HG03103 (cell line): ENCODE measurements at regions not wholly inside any gene's neighbourhood (a gene's known extent, or its start where the extent isn't known, plus 50 kb on each side); places are given as distances from the start of the nearest gene placed in this dataset.

Source experiments
- ATAC-seq: cut with Tn5 transposase; IDR thresholded peaks from one replicate; pipeline ENCODE4 v1.9.1; 2021; ENCODE audit warnings: low read depth; ENCODE audit not compliant: unreplicated experiment

DNA sequence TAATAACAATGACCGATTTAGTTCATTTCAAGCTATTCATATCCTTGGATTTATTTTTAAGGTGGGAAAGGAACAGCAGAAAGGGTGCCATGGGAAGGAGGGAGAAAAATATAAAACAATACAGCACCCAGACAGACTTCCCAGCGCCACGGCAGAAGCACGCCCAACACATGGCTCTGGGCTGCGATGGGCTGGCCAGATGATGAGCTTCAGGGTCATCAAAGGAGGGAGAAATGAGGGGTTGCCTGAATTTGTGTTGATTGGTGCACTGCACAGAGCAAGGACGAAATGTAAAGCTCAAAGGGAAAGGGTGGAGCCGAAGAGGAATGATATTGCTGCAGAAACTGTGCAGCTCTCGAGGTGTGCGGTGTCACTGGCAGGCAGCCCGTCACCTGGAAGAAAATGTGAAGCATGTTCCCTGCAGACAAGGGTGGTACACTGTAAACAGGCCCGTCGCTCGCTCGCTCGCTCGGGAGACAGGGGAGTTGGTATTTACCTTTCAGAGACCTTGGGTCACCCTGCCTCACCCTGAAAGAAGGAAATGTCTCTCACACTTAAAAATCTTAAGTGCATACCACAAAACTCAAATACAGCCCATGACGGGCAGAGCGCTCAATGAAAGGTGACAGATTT, 195.5 kb upstream of the CTAGE1 start:
- no peak for ATAC-seq

DNA sequence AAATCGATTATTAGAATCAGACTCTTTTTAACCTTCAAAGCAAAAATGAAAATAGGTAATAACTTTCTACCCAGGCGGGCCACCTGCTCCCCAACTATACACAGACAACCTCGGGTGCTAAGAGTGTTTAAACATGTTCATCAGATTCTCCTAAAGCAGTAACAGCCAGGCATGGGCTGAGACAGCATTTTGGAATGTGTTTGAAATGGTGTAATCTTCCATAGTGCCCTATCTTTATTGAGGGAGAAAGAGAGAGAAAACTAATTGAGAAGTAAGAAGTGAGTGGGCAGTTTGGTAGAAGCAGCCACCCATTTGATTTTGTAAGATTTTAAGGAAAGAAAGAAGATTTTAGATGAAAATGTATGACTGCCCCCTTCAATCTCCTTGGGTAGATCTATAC, 196.1 kb upstream of the CTAGE1 start:
- ATAC-seq: no peak

DNA sequence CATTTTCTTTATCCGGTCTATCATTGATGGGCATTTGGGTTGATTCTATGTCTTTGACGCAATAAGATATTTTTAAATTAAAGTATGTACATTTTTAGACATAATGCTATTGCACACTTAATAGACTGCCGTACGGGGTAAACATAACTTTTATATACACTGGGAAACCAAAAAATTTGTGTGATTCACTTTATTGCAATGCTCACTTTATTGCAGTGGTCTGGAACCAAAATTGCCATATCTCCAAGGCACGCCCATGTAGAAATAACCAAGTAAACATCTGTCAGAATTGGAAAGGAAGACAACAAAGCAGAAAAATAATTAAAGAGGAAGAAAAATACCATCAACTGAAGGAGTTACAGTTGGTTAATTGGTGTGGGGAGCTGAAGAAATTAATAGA, 205.8 kb upstream of the CTAGE1 start:
- ATAC-seq: no peak

DNA sequence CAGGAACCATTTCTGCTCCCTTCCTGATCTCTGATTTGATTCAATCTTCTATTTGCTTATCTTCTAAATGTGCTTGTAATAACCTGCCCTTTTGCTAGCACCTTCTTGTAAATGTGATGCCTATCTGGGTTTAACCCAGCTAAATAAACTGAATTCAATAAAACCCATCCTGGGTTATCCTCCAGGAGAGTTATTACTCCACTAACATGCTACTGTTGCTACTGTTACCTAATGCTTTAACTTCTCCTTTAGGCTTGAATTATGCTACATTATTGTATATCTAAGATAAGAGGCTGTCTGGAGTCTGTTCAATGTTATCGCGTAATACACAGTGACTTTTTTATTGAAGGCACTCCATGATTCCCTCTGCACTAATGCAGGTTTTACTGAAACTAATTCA, 206.5 kb upstream of the CTAGE1 start:
- no peak for ATAC-seq

DNA sequence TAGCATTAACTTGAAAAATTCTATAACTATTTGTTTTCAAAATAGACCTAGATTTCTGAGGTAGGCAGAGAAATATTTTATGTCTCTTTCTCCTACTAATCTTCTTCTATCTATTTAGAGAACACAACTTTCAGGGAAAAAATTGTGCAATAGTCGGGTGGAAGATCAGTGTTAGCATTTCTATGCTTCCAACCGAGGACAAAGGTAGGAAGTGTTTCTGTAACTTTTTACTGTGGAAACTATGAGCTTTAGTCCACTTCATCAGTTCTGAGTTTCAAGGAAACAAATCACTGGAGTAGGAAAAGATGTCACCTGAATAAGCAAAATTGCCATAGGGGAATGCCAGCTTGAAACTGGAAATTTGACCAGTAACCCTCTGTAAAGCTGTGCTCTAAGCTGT, 207.7 kb upstream of the CTAGE1 start:
- ATAC-seq: no peak

DNA sequence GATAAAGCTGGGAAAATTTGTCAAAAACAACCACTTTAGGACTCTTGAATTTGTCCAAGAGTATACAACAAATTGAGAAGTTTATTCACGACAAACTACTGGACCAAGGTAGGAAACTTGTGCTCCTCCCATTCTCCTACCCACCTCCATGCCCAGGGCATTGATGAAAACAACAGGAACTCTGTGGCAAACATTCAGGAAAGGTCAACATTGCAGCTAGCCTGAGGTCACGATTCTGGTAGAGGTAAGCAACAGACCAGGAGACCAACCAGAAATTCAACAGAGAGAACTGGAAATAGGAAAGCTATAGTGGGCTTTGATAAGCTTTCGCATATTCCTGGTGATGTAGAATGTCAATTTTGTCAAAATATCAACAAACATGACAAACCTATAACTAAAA, 209.1 kb upstream of the CTAGE1 start:
- no peak for ATAC-seq

DNA sequence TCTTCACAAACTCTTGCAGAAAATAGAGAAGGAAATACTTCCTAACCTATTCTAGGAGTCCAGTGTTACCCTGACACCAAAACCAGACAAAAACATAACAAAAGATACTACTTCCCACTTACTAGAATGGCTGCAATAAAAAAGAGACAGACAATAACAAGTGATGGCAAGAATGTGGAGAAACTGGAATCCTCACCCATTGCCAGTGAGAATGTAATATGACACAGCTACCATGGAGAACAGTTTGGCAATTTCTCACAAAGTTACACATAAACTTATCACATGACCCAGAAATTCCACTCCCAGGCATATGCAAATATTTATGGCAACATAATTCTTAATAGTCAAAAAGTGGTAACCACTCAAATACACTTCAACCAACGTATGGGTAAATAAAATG, 209.8 kb upstream of the CTAGE1 start:
- no peak for ATAC-seq

DNA sequence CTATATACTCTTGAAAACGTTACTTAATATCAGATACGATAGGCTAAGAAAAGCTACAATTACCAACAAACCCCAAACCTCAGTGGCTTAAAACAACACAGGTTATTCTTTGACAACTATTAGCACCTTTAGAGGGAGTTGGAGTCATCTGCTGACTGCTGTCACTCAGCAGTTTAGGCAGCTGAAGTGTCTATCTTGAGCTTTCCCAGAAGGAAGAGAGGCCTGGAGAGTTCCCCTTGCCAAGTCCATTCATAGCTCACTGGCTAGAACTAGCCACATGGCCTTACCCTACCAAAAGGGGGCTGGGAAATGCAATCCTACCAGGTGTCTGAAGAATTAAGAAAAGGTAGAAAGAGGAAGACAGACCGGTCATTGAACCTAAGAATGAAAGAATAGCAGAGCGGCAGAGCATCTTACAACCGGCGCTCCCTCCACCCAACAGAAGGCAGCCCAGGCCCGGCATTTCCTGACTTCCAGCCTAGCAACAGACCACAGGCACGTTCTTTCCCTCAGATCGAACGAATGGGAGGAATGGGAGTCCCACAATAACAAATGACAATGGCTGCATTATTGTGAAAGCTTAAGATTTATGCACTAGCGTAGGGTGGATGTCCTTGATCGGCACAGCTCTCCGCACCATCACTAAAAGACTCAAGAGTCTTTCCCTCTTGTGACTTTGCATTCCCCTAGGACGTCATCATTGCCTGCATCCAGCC, 211.2 kb upstream of the CTAGE1 start:
- ATAC-seq: no peak

DNA sequence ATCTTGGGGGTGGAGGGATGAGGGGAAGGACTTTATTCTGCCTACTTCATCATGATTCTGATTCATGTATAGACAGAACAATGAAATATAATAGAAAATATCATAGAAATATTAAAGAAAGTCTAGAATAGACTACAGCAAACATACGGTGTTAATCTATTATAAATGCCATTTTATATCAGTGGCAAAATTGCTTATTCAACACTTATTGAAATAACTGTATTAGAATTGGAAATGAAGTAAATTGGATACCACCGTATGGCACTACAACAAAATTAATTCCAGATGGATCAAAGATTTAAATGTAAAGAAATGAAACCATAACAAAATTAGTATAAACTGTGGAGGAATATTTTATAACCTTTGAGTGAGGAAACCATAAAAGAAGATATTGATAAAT, 213.3 kb upstream of the CTAGE1 start:
- no peak for ATAC-seq

DNA sequence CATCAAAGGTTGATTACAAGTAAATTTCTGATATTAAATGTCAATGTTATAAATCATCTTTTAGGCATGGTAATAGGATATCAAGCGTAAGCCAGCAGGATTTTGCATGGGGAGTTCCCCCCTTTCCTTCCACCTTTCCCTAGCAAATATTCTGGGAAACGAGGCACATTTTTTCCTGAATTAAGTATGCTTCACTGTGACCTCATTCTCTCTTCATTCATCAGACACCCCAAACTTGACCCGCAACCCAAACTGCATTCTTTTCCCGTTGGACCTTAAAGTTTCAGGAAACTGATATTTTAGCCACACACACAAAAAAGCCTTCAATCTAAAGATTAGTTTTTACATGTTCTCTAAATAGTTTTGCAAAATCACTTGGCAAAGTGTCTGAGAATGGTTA, 214.5 kb upstream of the CTAGE1 start:
- no peak for ATAC-seq

DNA sequence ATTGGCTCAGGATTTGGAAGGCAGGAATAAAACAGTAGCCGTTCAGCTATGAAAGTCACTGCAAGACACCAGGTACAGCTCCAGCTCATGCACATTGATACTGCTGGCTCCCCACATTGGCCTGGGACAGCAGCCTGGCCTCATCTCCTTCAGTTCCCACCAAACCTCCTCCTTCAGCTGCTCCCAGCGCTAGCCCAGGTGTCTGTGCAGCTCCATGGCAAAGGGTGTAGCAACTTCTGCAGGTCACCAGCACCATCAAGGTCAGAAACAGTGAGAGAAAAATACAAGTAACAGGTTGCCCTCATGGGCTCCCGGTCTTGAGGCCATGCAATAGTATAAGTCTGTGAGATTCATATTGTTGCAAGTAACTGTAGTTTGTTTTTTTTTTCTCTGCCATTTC, 216.7 kb upstream of the CTAGE1 start:
- ATAC-seq: no peak

DNA sequence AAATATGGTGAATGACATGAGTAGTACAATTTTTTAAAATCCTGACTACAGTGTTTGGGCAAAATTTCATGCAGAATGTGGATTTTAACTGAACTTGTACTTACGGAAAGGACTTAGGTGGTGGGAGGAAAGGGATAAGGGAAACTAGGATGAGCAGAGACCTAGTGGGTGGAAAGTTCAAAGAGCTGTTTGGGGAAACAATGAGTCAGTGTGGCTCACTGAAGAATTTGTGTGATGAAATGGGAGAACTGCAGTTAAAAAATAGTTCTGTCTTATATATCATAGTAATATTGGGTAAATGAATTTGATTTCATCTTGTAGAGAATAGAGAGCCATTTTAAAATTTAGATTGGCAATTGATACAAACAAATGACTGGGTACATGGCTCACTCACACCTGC, 220.1 kb upstream of the CTAGE1 start:
- ATAC-seq: no peak

DNA sequence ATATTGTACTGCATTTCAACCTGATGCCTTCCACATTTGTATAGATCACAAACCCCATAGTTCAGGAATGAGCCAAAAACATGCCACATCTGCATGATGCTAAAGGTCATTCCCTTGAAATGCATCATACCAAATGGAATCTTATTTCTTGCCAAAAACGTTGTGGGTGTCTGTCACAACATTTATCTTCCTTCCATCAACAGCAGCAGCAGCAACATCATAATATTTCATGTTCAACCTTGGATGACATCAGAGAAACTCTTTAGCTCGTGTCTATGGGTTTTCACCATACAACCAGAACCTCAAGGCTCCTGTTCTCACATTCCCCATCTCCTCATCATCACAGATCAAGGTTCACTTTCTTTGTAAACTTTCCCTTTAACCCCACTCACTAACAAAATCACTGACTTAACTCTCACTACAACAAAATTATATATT, 221.3 kb upstream of the CTAGE1 start:
- ATAC-seq: no peak

DNA sequence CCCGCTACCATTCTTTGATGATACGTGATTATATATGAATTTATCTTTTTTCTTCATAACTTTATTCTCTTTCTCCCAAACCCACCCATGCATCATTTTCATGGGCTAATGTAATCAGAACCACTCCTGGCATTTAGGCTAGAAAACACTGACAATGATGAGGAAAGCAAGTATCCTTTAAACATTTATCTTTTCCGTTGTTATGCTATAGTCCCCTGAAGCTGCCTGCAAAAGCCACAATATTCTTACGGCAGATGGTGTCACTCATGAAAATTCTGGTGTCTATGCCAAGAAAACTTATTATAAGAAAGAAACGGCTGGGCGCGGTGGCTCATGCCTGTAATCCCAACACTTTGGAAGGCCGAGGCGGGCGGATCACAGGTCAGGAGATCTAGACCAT, 221.8 kb upstream of the CTAGE1 start:
- ATAC-seq: no peak

DNA sequence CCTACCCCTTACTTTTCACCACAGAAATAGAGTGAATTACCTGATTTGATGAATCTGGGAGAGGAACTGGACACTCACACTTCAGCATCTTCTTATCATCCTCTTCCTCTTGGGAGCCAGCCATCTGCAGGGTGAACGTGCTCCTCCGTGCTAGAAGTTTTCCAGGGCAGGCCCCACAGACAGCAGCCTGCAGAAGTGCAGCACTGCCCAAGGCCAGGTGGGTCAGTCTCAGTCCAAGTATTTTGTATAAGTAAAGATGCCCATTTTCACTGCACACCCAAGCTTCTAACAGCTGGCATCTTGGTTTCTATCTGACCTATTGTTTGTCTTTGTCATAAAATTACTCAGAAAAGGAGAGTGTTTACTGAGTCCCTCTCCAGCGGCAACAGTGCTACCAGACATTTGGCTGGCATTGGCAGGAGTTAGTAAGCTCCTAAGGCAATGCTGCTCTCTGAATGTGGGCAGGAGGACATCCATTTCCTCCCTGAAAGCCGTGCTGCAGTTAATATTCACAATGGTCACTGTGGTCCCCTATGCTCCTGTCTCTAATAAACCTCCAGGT, 222.6 kb upstream of the CTAGE1 start:
- no peak for ATAC-seq

DNA sequence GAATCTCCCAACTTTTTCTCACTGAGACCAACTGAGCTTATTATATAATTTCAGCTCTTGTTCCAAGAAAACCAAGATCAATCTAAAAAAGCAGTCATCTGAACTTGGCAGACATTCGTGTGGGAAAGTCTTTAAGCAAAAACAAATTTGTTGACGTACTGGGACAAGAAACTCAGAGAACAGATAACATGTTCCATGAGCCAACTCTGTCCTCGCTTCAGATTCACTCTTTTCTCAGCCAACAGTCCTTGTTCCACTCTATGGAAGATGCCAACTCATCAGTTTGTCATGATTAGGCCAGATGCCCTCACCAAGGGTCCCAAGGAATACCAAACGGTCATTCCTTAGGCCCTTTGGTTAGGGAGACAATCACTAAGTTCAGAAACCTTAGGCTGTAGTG, 224.2 kb upstream of the CTAGE1 start:
- ATAC-seq: no peak

DNA sequence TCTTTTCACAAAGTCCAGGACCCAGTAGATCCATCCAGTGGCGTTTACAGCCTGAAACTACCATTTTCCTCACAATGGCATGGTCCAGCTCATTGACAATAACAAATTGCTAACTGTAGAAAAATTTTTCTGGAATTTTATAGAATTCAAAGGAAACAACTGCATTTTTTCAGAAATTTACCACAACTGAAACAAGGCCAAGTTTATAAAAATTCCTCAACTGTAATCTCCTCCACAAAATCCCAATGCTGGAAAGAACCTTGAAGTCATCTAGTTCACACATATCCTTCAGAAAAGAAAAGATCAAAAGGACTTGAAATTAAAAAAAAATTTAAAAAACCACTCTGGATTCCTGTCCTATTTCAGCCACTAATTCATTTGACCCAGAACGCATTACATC, 226.0 kb upstream of the CTAGE1 start:
- no peak for ATAC-seq

DNA sequence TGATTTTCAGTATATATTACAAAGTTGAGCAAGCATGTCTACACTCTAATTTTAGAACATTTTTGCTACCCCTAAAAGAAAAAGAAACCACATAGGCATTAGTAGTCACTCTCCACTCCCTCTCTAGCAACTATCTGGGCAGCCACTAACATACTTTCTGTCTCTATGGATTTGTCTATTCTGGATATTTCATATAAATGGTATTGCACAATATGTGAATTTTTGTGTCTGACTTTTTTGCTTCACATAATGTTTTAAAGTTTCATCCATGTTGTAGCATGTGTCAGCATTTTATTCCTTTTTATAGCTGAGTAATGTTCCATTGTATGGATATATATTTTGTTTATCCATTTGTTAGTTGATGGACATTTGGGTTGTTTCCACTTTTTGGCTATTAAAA, 232.5 kb upstream of the CTAGE1 start:
- no peak for ATAC-seq

DNA sequence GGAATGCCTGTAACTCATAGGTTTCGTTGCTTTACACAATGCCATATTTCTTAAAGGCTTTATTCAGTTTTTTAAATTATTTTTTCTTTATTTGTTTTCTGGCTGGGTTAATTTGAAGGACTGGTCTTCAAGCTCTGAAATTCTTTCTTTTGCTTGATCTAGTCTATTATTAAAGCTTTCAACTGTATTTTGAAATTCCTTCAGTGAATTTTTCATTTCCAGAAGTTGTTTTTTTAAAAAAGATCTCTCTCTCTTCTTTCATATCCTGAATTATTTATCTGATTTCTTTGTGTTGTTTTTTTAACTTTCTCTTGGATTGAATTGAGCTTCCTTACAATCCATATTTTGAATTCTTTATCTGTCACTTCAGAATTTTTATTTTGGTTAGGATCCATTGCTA, 239.9 kb upstream of the CTAGE1 start:
- ATAC-seq: no peak

DNA sequence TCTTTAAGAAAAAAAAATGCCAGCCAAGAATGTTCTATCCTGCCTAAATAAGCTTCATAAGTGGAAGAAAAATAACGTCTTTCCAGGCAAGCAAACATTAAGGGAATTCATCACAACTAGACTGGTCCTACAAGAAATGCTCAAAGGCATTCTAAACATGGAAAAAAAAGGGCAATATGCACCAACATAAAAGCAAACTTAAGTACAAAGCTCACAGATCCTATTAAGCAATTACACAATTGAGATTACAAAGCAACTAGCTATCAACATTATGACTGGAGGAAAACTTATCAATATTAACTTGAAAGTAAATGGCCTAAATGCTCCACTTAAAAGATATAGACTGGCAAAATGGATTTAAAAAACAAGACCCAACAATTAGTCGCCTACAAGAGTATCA, 240.6 kb upstream of the CTAGE1 start:
- no peak for ATAC-seq

DNA sequence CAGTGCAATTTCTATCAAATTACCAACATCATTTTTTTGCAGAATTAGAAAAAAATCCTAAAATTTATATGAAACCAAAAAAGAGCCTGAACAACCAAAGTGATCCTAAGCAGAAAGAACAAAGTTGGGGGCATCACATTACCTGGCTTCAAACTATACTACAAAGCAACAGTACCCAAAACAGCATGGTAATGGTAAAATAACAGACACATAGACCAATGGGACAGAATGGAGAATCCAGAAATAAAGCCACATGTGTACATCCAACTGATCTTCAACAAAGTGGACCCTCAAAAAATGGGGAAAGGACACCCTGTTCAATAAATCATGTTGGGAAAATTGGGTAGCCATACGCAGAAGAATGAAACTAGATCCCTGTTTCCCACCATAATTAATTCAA, 245.7 kb upstream of the CTAGE1 start:
- no peak for ATAC-seq

DNA sequence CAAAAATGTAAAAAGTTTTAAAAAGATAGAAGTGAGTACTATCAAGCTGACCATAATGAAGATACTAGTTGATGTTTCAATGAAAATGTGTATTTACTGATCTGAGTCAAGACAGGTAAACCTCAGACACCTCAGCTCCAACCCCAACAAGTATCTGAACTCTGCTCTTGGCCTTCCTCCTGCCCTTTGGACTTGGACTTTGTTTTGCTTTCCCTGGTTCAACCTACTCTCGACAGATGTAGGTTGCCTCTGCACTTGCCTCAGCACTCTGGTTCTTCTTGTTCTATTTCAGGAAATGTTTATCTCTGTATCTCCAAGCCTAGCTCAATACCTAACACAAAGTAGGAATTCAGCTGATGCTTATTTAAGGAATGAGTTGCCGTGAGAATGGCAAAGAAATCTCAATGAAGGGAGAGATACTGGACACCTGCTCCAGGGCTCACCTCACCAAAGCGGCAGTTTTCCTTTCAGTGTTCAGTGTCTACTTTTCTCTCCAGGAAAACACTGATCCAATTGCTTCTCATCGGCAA, 248.8 kb upstream of the CTAGE1 start:
- no peak for ATAC-seq
